Omental fat pad (tissue), 3 donors: ENCODE measurements at regions not wholly inside any gene's neighbourhood (a gene's known extent, or its start where the extent isn't known, plus 50 kb on each side); places are given as distances from the start of the nearest gene placed in this dataset.

Experiments used
- ATAC-seq: fragments of 150-250 bp; one replicate; pipeline ENCODE4 v1.9.1; 2016; ENCODE audit warnings: mild to moderate bottlenecking, moderate library complexity; ENCODE audit not compliant: low FRiP score
- DNase-seq: peaks from one replicate; pipeline ENCODE4 v3.0.0-alpha.2; 2019; ENCODE audit warnings: low spot score
- TF ChIP-seq, protein P1 (sequence below), 3 donors: fragments of 450-650 bp; IDR thresholded peaks; one replicate each; pipeline ENCODE4 v1.5.1; 2016 to 2017; ENCODE audit warnings: antibody characterized with exemption in 3 of 3, mild to moderate bottlenecking in 3 of 3, moderate library complexity in 2 of 3

- no peak for DNase-seq
- TF ChIP-seq, protein P1, sequence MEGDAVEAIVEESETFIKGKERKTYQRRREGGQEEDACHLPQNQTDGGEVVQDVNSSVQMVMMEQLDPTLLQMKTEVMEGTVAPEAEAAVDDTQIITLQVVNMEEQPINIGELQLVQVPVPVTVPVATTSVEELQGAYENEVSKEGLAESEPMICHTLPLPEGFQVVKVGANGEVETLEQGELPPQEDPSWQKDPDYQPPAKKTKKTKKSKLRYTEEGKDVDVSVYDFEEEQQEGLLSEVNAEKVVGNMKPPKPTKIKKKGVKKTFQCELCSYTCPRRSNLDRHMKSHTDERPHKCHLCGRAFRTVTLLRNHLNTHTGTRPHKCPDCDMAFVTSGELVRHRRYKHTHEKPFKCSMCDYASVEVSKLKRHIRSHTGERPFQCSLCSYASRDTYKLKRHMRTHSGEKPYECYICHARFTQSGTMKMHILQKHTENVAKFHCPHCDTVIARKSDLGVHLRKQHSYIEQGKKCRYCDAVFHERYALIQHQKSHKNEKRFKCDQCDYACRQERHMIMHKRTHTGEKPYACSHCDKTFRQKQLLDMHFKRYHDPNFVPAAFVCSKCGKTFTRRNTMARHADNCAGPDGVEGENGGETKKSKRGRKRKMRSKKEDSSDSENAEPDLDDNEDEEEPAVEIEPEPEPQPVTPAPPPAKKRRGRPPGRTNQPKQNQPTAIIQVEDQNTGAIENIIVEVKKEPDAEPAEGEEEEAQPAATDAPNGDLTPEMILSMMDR (IDR thresholded peaks at IDR 0.05), result no peak
- ATAC-seq, result no peak
Measured at GRCh38 chr1:82896036-82896435, 1095.3 kb downstream of the ADGRL2 start.

DNA sequence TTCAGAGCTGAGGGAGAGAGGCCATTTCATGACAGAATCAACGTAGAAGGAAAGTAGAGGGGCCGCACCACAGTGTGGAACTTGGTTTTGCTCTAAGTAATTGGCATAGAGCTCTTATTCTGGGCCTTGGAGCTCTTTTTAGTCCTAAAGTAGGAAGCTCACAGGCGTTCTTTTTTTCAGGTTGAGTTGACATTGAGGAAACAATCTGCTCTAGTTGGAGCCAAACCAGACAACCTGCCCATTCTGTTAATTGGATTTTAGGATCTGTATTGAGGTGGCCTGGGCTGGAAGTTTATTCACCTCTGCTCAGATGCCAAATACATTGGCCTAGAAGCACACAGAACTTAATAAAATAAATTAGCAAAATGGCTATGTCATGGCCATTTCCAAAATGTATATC, 1093.9 kb downstream of the ADGRL2 start:
- TF ChIP-seq, protein P1 (IDR thresholded peaks at IDR 0.05), result no peak
- no peak for ATAC-seq
- no peak for DNase-seq

DNA sequence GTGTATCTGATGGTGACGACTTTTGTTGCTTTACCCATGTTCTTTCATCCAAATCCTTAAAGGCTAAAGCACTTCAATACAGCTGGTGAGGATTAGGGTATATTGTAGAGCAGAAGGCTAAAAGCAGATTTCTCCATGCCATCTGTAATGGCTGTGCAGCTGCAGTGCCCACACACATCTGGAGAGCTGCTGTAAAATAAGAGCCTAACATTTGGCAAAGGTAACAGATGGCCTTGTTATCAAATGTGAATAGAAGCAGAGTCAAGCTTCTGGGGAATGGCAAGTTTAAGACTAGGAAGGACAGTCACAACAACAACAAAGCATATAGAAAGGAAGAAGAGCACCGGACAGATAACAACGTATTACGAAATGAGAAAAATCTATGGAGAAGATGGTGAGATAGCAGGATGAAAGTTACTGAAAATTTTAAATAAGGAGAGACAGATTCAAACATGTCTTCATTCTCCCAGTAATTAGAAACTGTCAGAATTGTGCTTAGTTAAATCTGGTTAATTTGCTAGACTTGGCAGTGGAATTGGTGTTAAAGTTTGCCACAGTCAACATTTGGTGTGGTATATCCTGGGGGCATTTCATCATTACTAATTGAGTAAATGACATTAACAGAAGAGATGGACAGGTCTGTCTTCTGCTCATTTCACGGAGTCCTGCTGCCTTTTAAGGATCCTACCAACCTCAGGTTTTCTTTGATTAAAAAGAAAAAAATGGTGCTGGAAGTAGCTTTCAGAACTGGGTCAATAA, 1093.2 kb downstream of the ADGRL2 start:
- DNase-seq (no peak), ATAC-seq (no peak)
- TF ChIP-seq, protein P1 (IDR thresholded peaks at IDR 0.05), result no peak

GRCh38 chr1:82880506-82880905, 1079.8 kb downstream of the ADGRL2 start:
- DNase-seq (no peak), ATAC-seq (no peak)
- TF ChIP-seq, protein P1 (IDR thresholded peaks at IDR 0.05), result no peak

GRCh38 chr1:82879701-82880305, 1079.1 kb downstream of the ADGRL2 start:
- TF ChIP-seq, protein P1 (IDR thresholded peaks at IDR 0.05), result no peak
- DNase-seq, result no peak
- ATAC-seq, result no peak

DNA sequence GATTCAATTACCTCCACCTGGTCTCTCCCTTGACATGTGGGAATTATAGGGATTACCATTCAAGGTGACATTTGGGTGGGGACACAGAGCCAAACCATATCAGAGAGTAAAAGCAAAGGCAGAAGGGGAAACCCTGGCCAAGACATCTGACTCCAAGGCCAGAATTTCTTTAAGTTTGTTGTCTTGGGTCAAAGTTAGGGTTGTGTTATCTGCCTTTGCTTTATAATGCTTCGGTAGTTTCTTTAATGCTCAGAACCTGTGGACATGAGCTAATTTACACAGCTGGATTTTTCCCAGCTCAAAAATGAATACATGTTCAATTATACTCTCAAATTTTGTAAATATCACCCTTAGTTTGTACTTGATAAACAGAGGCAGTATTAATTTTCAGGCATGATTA, 1074.4 kb downstream of the ADGRL2 start:
- no peak for DNase-seq
- TF ChIP-seq, protein P1 (IDR thresholded peaks at IDR 0.05), result no peak
- no peak for ATAC-seq

GRCh38 chr1:82874041-82874440, 1073.3 kb downstream of the ADGRL2 start:
- no peak for ATAC-seq
- no peak for DNase-seq
- TF ChIP-seq, protein P1 (IDR thresholded peaks at IDR 0.05), result no peak
